ENCODE measurements at regions not wholly inside any gene's neighbourhood (a gene's known extent, or its start where the extent isn't known, plus 50 kb on each side); places are given as distances from the start of the nearest gene placed in this dataset.

- Histone ChIP-seq H3K36me3 (ENCODE audit: control insufficient read depth in 2 of 3, insufficient read depth in 3 of 3, low read length in 3 of 3) (no peaks in the 10 kb centered on the region), H3K27ac (ENCODE audit: low read depth in 2 of 2, low read length in 2 of 2) (no peak overlapping the region), H3K9me3 (ENCODE audit: control insufficient read depth in 2 of 3, insufficient read depth in 1 of 3, low read length in 3 of 3) (no peaks in the 10 kb centered on the region), H3K4me3 (ENCODE audit: low read length in 3 of 3) (no peak overlapping the region), H3K9ac (ENCODE audit: low read length in 3 of 3) (no peak overlapping the region), H3K4me1 (ENCODE audit: control insufficient read depth in 2 of 3, insufficient read depth in 2 of 3, low read depth in 1 of 3, low read length in 3 of 3) (no peaks in the 10 kb centered on the region), H3K27me3 (ENCODE audit: control insufficient read depth, insufficient read depth, low read length) (no peaks in the 10 kb centered on the region)
- intact Hi-C loops (cut with DNase I) = no loop called here
- no peak for TF ChIP-seq CTCF (IDR thresholded peaks at IDR 0.05; ENCODE audit: borderline replicate concordance, extremely low read depth, insufficient read depth)
- FAIRE-seq (no peak), DNase-seq (no peak)
Observed at GRCh38 chr3:151576511-151577137, 115.8 kb upstream of the IGSF10 start.

GRCh38 chr3:151568184-151568583 is 107.3 kb upstream of the IGSF10 start:
- intact Hi-C loops (cut with DNase I) = no loop called here
- FAIRE-seq = no peak
- H3K4me1 ChIP-seq (ENCODE audit: control insufficient read depth in 2 of 3, insufficient read depth in 2 of 3, low read depth in 1 of 3, low read length in 3 of 3) = no peaks in the 10 kb centered on the region
- H3K9me3 ChIP-seq (ENCODE audit: control insufficient read depth in 2 of 3, insufficient read depth in 1 of 3, low read length in 3 of 3) = no peaks in the 10 kb centered on the region
- H3K9ac ChIP-seq (ENCODE audit: low read length in 3 of 3) = no peak overlapping the region
- DNase-seq = peak in 1 of 5 donors; percentile 33
- H3K36me3 ChIP-seq (ENCODE audit: control insufficient read depth in 2 of 3, insufficient read depth in 3 of 3, low read length in 3 of 3) = no peaks in the 10 kb centered on the region
- TF ChIP-seq CTCF (IDR thresholded peaks at IDR 0.05; ENCODE audit: borderline replicate concordance, extremely low read depth, insufficient read depth) = no peak
- no peak overlapping the region for H3K4me3 ChIP-seq (ENCODE audit: low read length in 3 of 3)
- no peak overlapping the region for H3K27ac ChIP-seq (ENCODE audit: low read depth in 2 of 2, low read length in 2 of 2)
- no peaks in the 10 kb centered on the region for H3K27me3 ChIP-seq (ENCODE audit: control insufficient read depth, insufficient read depth, low read length)

GRCh38 chr3:151567477-151567876 is 106.6 kb upstream of the IGSF10 start:
- Histone ChIP-seq H3K36me3 (ENCODE audit: control insufficient read depth in 2 of 3, insufficient read depth in 3 of 3, low read length in 3 of 3) (no peaks in the 10 kb centered on the region), H3K9ac (ENCODE audit: low read length in 3 of 3) (no peak overlapping the region), H3K4me3 (ENCODE audit: low read length in 3 of 3) (no peak overlapping the region), H3K4me1 (ENCODE audit: control insufficient read depth in 2 of 3, insufficient read depth in 2 of 3, low read depth in 1 of 3, low read length in 3 of 3) (no peaks in the 10 kb centered on the region), H3K27me3 (ENCODE audit: control insufficient read depth, insufficient read depth, low read length) (no peaks in the 10 kb centered on the region), H3K27ac (ENCODE audit: low read depth in 2 of 2, low read length in 2 of 2) (no peak overlapping the region), H3K9me3 (ENCODE audit: control insufficient read depth in 2 of 3, insufficient read depth in 1 of 3, low read length in 3 of 3) (no peaks in the 10 kb centered on the region)
- no peak for DNase-seq
- intact Hi-C loops (cut with DNase I) = no loop called here
- no peak for TF ChIP-seq CTCF (IDR thresholded peaks at IDR 0.05; ENCODE audit: borderline replicate concordance, extremely low read depth, insufficient read depth)
- FAIRE-seq = no peak

- DNase-seq (no peak), FAIRE-seq (no peak)
- TF ChIP-seq CTCF (IDR thresholded peaks at IDR 0.05; ENCODE audit: borderline replicate concordance, extremely low read depth, insufficient read depth) = no peak
- H3K4me1 ChIP-seq (ENCODE audit: control insufficient read depth in 2 of 3, insufficient read depth in 2 of 3, low read depth in 1 of 3, low read length in 3 of 3) = no peaks in the 10 kb centered on the region
- H3K27me3 ChIP-seq (ENCODE audit: control insufficient read depth, insufficient read depth, low read length) = no peaks in the 10 kb centered on the region
- H3K9ac ChIP-seq (ENCODE audit: low read length in 3 of 3) = no peak overlapping the region
- H3K36me3 ChIP-seq (ENCODE audit: control insufficient read depth in 2 of 3, insufficient read depth in 3 of 3, low read length in 3 of 3) = no peaks in the 10 kb centered on the region
- H3K9me3 ChIP-seq (ENCODE audit: control insufficient read depth in 2 of 3, insufficient read depth in 1 of 3, low read length in 3 of 3) = no peaks in the 10 kb centered on the region
- H3K27ac ChIP-seq (ENCODE audit: low read depth in 2 of 2, low read length in 2 of 2) = no peak overlapping the region
- intact Hi-C loops (cut with DNase I) = no loop called here
- no peak overlapping the region for H3K4me3 ChIP-seq (ENCODE audit: low read length in 3 of 3)
Observed at GRCh38 chr3:151564261-151564660, 103.4 kb upstream of the IGSF10 start.

Data from kidney (tissue), 13 donors.